ENCODE measurements at regions not wholly inside any gene's neighbourhood (a gene's known extent, or its start where the extent isn't known, plus 50 kb on each side); places are given as distances from the start of the nearest gene placed in this dataset.
A peak's percentile ranks its signal among the peaks of the same experiment; 100 is the strongest.
"Not testable (repeated sequence)": the region's sequence is repeated elsewhere in the genome, so short reads cannot be mapped to it uniquely, and the experiment has no call there.

- DNase-seq, result not testable (repeated sequence)
Measured at GRCh38 chr20:29031262-29031982, 2226.0 kb upstream of the DEFB115 start.

GRCh38 chr20:29044239-29044638 lies 2213.2 kb upstream of the DEFB115 start:
- DNase-seq, result not testable (repeated sequence)

GRCh38 chr20:29050008-29050606 lies 2207.4 kb upstream of the DEFB115 start:
- peak in 3 of 4 experiments; percentile 4 to 14 (median 6) for DNase-seq

- peak; percentile 1 to 38 (median 12) for DNase-seq
Measured at GRCh38 chr20:29057866-29058484, 2199.5 kb upstream of the DEFB115 start.

GRCh38 chr20:29062451-29062850 lies 2195.0 kb upstream of the DEFB115 start:
- not testable (repeated sequence) for DNase-seq

GRCh38 chr20:29066341-29066740 lies 2191.1 kb upstream of the DEFB115 start:
- not testable (repeated sequence) for DNase-seq

GRCh38 chr20:29073640-29074039 lies 2183.8 kb upstream of the DEFB115 start:
- not testable (repeated sequence) for DNase-seq

GRCh38 chr20:29079769-29080690 lies 2177.4 kb upstream of the DEFB115 start:
- DNase-seq, result peak in 2 of 4 experiments; percentile 31 to 37

GRCh38 chr20:29081712-29082111 lies 2175.8 kb upstream of the DEFB115 start:
- not testable (repeated sequence) for DNase-seq

GRCh38 chr20:29085625-29086024 lies 2171.8 kb upstream of the DEFB115 start:
- DNase-seq, result no peak

- DNase-seq, result not testable (repeated sequence)
Measured at GRCh38 chr20:29086145-29086718, 2171.2 kb upstream of the DEFB115 start.

- no peak for DNase-seq
Measured at GRCh38 chr20:29086938-29087337, 2170.5 kb upstream of the DEFB115 start.

GRCh38 chr20:29087887-29088286 lies 2169.6 kb upstream of the DEFB115 start:
- not testable (repeated sequence) for DNase-seq

- DNase-seq, result not testable (repeated sequence)
Measured at GRCh38 chr20:29088472-29088871, 2169.0 kb upstream of the DEFB115 start.

GRCh38 chr20:29089409-29089808 lies 2168.1 kb upstream of the DEFB115 start:
- not testable (repeated sequence) for DNase-seq

GRCh38 chr20:29093958-29094357 lies 2163.5 kb upstream of the DEFB115 start:
- not testable (repeated sequence) for DNase-seq

- DNase-seq, result not testable (repeated sequence)
Measured at GRCh38 chr20:29096695-29097094, 2160.8 kb upstream of the DEFB115 start.

- not testable (repeated sequence) for DNase-seq
Measured at GRCh38 chr20:29107884-29108283, 2149.6 kb upstream of the DEFB115 start.

GRCh38 chr20:29109386-29109785 lies 2148.1 kb upstream of the DEFB115 start:
- DNase-seq, result not testable (repeated sequence)

GRCh38 chr20:29115097-29115496 lies 2142.4 kb upstream of the DEFB115 start:
- not testable (repeated sequence) for DNase-seq

GRCh38 chr20:29119141-29119540 lies 2138.3 kb upstream of the DEFB115 start:
- DNase-seq, result no peak

GRCh38 chr20:29119684-29120083 lies 2137.8 kb upstream of the DEFB115 start:
- not testable (repeated sequence) for DNase-seq
